Prostate gland (tissue), 2 donors: ENCODE measurements at regions not wholly inside any gene's neighbourhood (a gene's known extent, or its start where the extent isn't known, plus 50 kb on each side); places are given as distances from the start of the nearest gene placed in this dataset.

Source experiments
- CTCF ChIP-seq, 4 experiments: fragments of 200-600 bp in 2 of 4; fragments of 450-650 bp in 2 of 4; sonication (generic) in 2 of 4; IDR thresholded peaks; 1 replicate in 3 of 4; 2 replicates in 1 of 4; pipeline ENCODE4 v1.5.1; 2016 to 2019; ENCODE audit warnings: antibody characterized with exemption in 4 of 4, mild to moderate bottlenecking in 2 of 4, moderate library complexity in 2 of 4
- POLR2A ChIP-seq: fragments of 450-650 bp; IDR thresholded peaks from one replicate; pipeline ENCODE4 v1.6.1; 2016; ENCODE audit warnings: antibody characterized with exemption, mild to moderate bottlenecking

GRCh38 chr4:174430576-174430975, 91.7 kb downstream of the HPGD start:
- TF ChIP-seq CTCF (IDR thresholded peaks at IDR 0.05) (no peak), POLR2A (no peak)
